SK-N-SH (cell line): ENCODE measurements at regions not wholly inside any gene's neighbourhood (a gene's known extent, or its start where the extent isn't known, plus 50 kb on each side); places are given as distances from the start of the nearest gene placed in this dataset.

Experiments used
- CTCF ChIA-PET: fragments of 300-600, 350-600 bp; formaldehyde crosslinking; extraction: SDS; loops from one replicate; lab custom pipeline; 2021; lab: Yijun Ruan, JAX
- POLR2A ChIA-PET: fragments of 350-600 bp; sonication (Branson Sonifier 250); formaldehyde crosslinking; extraction: SDS; loops from one replicate; lab custom pipeline; 2020; ENCODE audit warnings: antibody characterized with exemption, inconsistent platforms; lab: Yijun Ruan, JAX
- DNase-seq: peaks from one replicate; pipeline ENCODE4 v3.0.0; 2012
- H2AFZ ChIP-seq: fragments of 200-600 bp; sonication (generic); 2 replicates; pipeline ENCODE4 v1.8.1; 2016; ENCODE audit warnings: antibody characterized with exemption, mild to moderate bottlenecking, low read depth
- H3F3A ChIP-seq: fragments of 200-600 bp; sonication (generic); replicated peaks from 2 replicates; pipeline ENCODE3; 2016; ENCODE audit warnings: antibody characterized with exemption, mild to moderate bottlenecking; ENCODE audit not compliant: insufficient read depth
- H3K27ac ChIP-seq, 2 experiments: fragments of 200-500 bp in 1 of 2; fragments of 200-600 bp in 1 of 2; sonication (Bioruptor generic) in 1 of 2; sonication (generic), shearing (Covaris generic) in 1 of 2; 2 replicates each; pipeline versions ENCODE4 v1.5.1 to v1.6.1; 2014 to 2016; ENCODE audit warnings: low read depth in 2 of 2, inconsistent platforms in 1 of 2, low read length in 1 of 2, mild to moderate bottlenecking in 1 of 2, mixed read lengths in 1 of 2
- H3K27me3 ChIP-seq: fragments of 200-600 bp; sonication (generic), shearing (Covaris generic); 2 replicates; pipeline ENCODE4 v1.6.1; 2016; ENCODE audit warnings: mixed run types; ENCODE audit not compliant: insufficient read depth
- H3K36me3 ChIP-seq, 2 experiments: fragments of 200-500 bp in 1 of 2; fragments of 200-600 bp in 1 of 2; sonication (Bioruptor generic) in 1 of 2; sonication (generic) in 1 of 2; replicated peaks in 1 of 2; 2 replicates each; pipeline versions ENCODE3 to v1.5.1; 2014 to 2016; ENCODE audit warnings: low read length in 1 of 2, mild to moderate bottlenecking in 1 of 2; ENCODE audit not compliant: insufficient read depth in 2 of 2, control insufficient read depth in 1 of 2
- H3K4me1 ChIP-seq, 2 experiments: fragments of 200-500 bp in 1 of 2; fragments of 200-600 bp in 1 of 2; sonication (Bioruptor generic) in 1 of 2; sonication (generic), shearing (Covaris generic) in 1 of 2; 2 replicates each; pipeline versions ENCODE4 v1.5.1 to v1.6.1; 2014 to 2016; ENCODE audit warnings: low read depth in 1 of 2, low read length in 1 of 2, mixed run types in 1 of 2; ENCODE audit not compliant: insufficient read depth in 2 of 2, control insufficient read depth in 1 of 2
- H3K4me2 ChIP-seq: fragments of 200-600 bp; sonication (generic), shearing (Covaris generic); 2 replicates; pipeline ENCODE4 v1.6.1; 2017; ENCODE audit warnings: mixed run types
- H3K4me3 ChIP-seq, 2 experiments: fragments of 200-500 bp in 1 of 2; fragments of 200-600 bp in 1 of 2; sonication (Bioruptor generic) in 1 of 2; sonication (generic), shearing (Covaris generic) in 1 of 2; 2 replicates each; pipeline versions ENCODE4 v1.5.1 to v1.8.1; 2014 to 2016; ENCODE audit warnings: low read depth in 2 of 2, inconsistent platforms in 1 of 2, low read length in 1 of 2, mild to moderate bottlenecking in 1 of 2, mixed read lengths in 1 of 2, moderate library complexity in 1 of 2
- H3K79me2 ChIP-seq: fragments of 200-600 bp; sonication (generic); 2 replicates; pipeline ENCODE4 v1.8.1; 2017; ENCODE audit warnings: mild to moderate bottlenecking; ENCODE audit not compliant: insufficient read depth
- H3K9ac ChIP-seq: fragments of 200-600 bp; sonication (generic); 2 replicates; pipeline ENCODE4 v1.6.1; 2017; ENCODE audit warnings: mixed run types
- H3K9me2 ChIP-seq: fragments of 200-600 bp; sonication (generic); 2 replicates; pipeline ENCODE4 v1.6.1; 2017; ENCODE audit warnings: mixed run types
- H3K9me3 ChIP-seq: fragments of 200-600 bp; sonication (generic); 2 replicates; pipeline ENCODE4 v1.6.1; 2017; ENCODE audit warnings: mixed run types, mild to moderate bottlenecking, moderate library complexity
- H4K20me1 ChIP-seq: fragments of 200-600 bp; sonication (generic); 2 replicates; pipeline ENCODE4 v1.6.1; 2017; ENCODE audit warnings: mild to moderate bottlenecking, mixed run types; ENCODE audit not compliant: insufficient read depth
- CTCF ChIP-seq: fragments of 200-600 bp; sonication (generic); IDR thresholded peaks from 2 replicates; pipeline ENCODE4 v1.6.1; 2017; ENCODE audit warnings: antibody characterized with exemption, mild to moderate bottlenecking, moderate library complexity
- ELF1 ChIP-seq: IDR thresholded peaks from 2 replicates; pipeline ENCODE4 v1.4.0; 2012
- GABPA ChIP-seq: IDR thresholded peaks from 2 replicates; pipeline ENCODE4 v1.4.0; 2012; ENCODE audit warnings: low read depth, mild to moderate bottlenecking
- PBX3 ChIP-seq: IDR thresholded peaks from 2 replicates; pipeline ENCODE4; 2012
- POLR2AphosphoS5 ChIP-seq: IDR thresholded peaks from 2 replicates; pipeline ENCODE4 v1.6.1; 2012; ENCODE audit warnings: low read depth, low read length
- RAD21 ChIP-seq: IDR thresholded peaks from 2 replicates; pipeline ENCODE4 v1.6.1; 2012; ENCODE audit warnings: mild to moderate bottlenecking, low read length
- RFX5 ChIP-seq: IDR thresholded peaks from 2 replicates; pipeline ENCODE4 v1.6.1; 2012; ENCODE audit warnings: mild to moderate bottlenecking, improper control_type of control experiment, low read length
- RXRA ChIP-seq: IDR thresholded peaks from 2 replicates; pipeline ENCODE4 v1.4.0; 2012; ENCODE audit warnings: low read depth, mild to moderate bottlenecking, borderline replicate concordance
- USF2 ChIP-seq: fragments of 150-350 bp; IDR thresholded peaks from 2 replicates; pipeline ENCODE4 v1.6.1; 2017; ENCODE audit warnings: antibody characterized with exemption, low read length, low read depth, borderline replicate concordance
- WGBS: methylation state at CpG from one replicate; pipeline ENCODE4 v1.1.6; 2017; ENCODE audit warnings: low lambda C conversion rate; 5-methylcytosine and 5-hydroxymethylcytosine counted together
- TF ChIP-seq, protein P1 (sequence below): IDR thresholded peaks from 2 replicates; pipeline ENCODE4 v1.6.1; 2012; ENCODE audit warnings: mild to moderate bottlenecking, low read depth, low read length, moderate library complexity
- TF ChIP-seq, protein P2 (sequence below): IDR thresholded peaks from 2 replicates; pipeline ENCODE4 v1.4.0; 2012; ENCODE audit warnings: low read depth, borderline replicate concordance

DNA sequence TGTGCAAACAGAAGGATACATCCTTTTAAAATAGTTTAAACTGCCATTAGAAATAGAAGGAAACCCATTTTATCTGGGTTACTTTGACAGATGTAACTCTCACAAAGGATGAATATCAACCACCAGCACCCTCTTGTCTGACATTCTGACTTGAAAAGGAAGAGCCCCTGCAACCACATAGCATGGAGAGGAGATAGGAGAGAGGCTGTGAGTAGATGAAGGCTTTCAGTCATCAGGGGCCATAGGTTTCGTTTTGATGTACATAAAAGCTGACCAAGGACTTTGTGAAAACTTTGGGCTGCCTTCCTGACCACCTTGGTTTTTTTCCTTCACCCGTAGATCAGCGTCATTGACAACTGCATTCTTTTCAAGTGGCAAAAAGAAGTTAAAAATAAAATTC lies 211.6 kb upstream of the PRPS1L1 start:
- no peaks in the 10 kb centered on the region for H3K79me2 ChIP-seq
- POLR2A ChIA-PET, result no interaction called here
- H2AFZ ChIP-seq, result peak overlapping the region; percentile 14; the same call in 1 of the 2 replicates
- TF ChIP-seq RAD21 (no peak), USF2 (no peak), ELF1 (no peak), CTCF (no peak), RXRA (no peak), RFX5 (no peak), POLR2AphosphoS5 (no peak), GABPA (no peak), PBX3 (no peak)
- TF ChIP-seq, protein P1, sequence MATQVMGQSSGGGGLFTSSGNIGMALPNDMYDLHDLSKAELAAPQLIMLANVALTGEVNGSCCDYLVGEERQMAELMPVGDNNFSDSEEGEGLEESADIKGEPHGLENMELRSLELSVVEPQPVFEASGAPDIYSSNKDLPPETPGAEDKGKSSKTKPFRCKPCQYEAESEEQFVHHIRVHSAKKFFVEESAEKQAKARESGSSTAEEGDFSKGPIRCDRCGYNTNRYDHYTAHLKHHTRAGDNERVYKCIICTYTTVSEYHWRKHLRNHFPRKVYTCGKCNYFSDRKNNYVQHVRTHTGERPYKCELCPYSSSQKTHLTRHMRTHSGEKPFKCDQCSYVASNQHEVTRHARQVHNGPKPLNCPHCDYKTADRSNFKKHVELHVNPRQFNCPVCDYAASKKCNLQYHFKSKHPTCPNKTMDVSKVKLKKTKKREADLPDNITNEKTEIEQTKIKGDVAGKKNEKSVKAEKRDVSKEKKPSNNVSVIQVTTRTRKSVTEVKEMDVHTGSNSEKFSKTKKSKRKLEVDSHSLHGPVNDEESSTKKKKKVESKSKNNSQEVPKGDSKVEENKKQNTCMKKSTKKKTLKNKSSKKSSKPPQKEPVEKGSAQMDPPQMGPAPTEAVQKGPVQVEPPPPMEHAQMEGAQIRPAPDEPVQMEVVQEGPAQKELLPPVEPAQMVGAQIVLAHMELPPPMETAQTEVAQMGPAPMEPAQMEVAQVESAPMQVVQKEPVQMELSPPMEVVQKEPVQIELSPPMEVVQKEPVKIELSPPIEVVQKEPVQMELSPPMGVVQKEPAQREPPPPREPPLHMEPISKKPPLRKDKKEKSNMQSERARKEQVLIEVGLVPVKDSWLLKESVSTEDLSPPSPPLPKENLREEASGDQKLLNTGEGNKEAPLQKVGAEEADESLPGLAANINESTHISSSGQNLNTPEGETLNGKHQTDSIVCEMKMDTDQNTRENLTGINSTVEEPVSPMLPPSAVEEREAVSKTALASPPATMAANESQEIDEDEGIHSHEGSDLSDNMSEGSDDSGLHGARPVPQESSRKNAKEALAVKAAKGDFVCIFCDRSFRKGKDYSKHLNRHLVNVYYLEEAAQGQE, result no peak
- TF ChIP-seq, protein P2, sequence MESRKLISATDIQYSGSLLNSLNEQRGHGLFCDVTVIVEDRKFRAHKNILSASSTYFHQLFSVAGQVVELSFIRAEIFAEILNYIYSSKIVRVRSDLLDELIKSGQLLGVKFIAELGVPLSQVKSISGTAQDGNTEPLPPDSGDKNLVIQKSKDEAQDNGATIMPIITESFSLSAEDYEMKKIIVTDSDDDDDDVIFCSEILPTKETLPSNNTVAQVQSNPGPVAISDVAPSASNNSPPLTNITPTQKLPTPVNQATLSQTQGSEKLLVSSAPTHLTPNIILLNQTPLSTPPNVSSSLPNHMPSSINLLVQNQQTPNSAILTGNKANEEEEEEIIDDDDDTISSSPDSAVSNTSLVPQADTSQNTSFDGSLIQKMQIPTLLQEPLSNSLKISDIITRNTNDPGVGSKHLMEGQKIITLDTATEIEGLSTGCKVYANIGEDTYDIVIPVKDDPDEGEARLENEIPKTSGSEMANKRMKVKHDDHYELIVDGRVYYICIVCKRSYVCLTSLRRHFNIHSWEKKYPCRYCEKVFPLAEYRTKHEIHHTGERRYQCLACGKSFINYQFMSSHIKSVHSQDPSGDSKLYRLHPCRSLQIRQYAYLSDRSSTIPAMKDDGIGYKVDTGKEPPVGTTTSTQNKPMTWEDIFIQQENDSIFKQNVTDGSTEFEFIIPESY, result no peak
- TF ChIP-seq, all 33 proteins: peak for 0
- H3K27me3 ChIP-seq, result no peaks in the 10 kb centered on the region
- H3K36me3 ChIP-seq, result no peaks in the 10 kb centered on the region
- H3K9me2 ChIP-seq, result no peaks in the 10 kb centered on the region
- CTCF ChIA-PET, result no interaction called here
- no peak overlapping the region for H3K4me3 ChIP-seq
- no peak for DNase-seq
- H3K27ac ChIP-seq, result no peak overlapping the region
- H3F3A ChIP-seq, result no peaks in the 10 kb centered on the region
- H3K4me2 ChIP-seq, result no peak overlapping the region
- under 1% methylated on average over 3 of the region's 3 CpGs for WGBS
- H3K9ac ChIP-seq, result no peak overlapping the region
- H3K9me3 ChIP-seq, result no peaks in the 10 kb centered on the region
- no peaks in the 10 kb centered on the region for H4K20me1 ChIP-seq
- no peaks in the 10 kb centered on the region for H3K4me1 ChIP-seq
